DMS 273 treated with DMSO at 0.1 percent for 48 hours (cell line): ENCODE measurements at regions not wholly inside any gene's neighbourhood (a gene's known extent, or its start where the extent isn't known, plus 50 kb on each side); places are given as distances from the start of the nearest gene placed in this dataset.
"Not testable (repeated sequence)": the region's sequence is repeated elsewhere in the genome, so short reads cannot be mapped to it uniquely, and the experiment has no call there.

ENCODE experiments used
- DNase-seq: peaks from one replicate; lab custom pipeline; 2025; lab: John Stamatoyannopoulos, UW

- no peak for DNase-seq
Observed at GRCh38 chr6:98036344-98036923, 753.4 kb upstream of the MMS22L start.

- DNase-seq = no peak
Observed at GRCh38 chr6:98037571-98037970, 754.6 kb upstream of the MMS22L start.

GRCh38 chr6:98039443-98039842 is 756.4 kb upstream of the MMS22L start:
- no peak for DNase-seq

- no peak for DNase-seq
Observed at GRCh38 chr6:98039904-98040607, 757.0 kb upstream of the MMS22L start.

- DNase-seq = no peak
Observed at GRCh38 chr6:98041056-98041455, 758.0 kb upstream of the MMS22L start.

- DNase-seq = no peak
Observed at GRCh38 chr6:98041921-98042320, 758.9 kb upstream of the MMS22L start.

GRCh38 chr6:98044151-98044561 is 761.1 kb upstream of the MMS22L start:
- DNase-seq = no peak

- no peak for DNase-seq
Observed at GRCh38 chr6:98044791-98045470, 761.9 kb upstream of the MMS22L start.

GRCh38 chr6:98047164-98047563 is 764.1 kb upstream of the MMS22L start:
- no peak for DNase-seq

GRCh38 chr6:98047871-98048270 is 764.9 kb upstream of the MMS22L start:
- DNase-seq = no peak

DNA sequence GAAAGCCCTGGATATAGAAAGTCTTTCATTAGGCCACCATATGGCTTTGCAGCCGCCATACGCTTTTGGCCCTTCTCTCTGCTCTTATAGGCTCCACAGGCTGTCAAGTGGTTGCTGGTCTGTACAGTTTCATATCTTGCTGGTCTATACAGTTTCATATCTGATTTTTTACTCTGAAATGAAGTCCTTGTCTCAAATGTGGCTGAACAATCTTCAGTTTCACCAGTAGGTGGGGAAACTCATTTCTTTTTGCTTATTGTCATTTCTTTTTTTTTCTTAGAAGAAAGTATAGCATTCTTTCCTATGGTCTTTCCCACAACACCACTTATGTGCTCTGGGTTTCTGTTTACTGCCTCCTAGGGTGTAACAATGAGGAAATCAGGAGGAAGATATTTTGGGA is 771.4 kb upstream of the MMS22L start:
- DNase-seq = no peak

GRCh38 chr6:98056955-98057354 is 773.9 kb upstream of the MMS22L start:
- DNase-seq = no peak

DNA sequence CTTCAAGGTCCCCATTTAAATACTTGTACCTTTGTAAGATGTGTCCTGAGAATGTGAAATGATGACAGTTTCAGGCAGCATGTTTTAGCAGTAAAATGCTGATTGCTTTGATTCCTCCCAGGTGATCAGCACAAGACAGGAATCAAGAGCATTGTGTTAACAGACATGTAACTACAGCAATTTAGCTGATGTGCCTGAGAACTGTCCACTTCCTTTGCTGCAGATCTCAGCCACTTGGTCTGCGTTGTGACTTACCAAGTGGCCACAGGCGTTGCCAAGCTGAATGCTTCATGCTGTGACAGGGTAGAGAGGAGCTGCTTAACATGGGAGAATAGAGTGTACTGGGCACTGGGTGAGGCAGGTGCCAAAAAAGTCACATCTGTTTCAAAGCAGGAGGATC is 767.0 kb upstream of the POU3F2 start:
- no peak for DNase-seq

DNA sequence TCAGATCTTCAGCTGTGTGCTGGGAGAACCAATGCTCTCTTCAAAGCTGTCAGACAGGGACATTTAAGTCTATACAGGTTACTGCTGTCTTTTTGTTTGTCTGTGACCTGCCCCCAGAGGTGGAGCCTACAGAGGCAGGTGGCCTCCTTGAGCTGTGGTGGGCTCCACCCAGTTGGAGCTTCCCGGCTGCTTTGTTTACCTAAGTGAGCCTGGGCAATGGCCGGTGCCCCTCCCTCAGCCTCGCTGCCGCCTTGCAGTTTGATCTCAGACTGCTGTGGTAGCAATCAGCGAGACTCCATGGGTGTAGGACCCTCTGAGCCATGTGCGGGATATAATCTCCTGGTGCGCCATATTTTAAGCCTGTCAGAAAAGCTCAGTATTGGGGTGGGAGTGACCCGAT is 745.8 kb upstream of the POU3F2 start:
- not testable (repeated sequence) for DNase-seq

- no peak for DNase-seq
Observed at GRCh38 chr6:98092331-98092730, 742.0 kb upstream of the POU3F2 start.

GRCh38 chr6:98094696-98095095 is 739.7 kb upstream of the POU3F2 start:
- no peak for DNase-seq

GRCh38 chr6:98107801-98108200 is 726.6 kb upstream of the POU3F2 start:
- no peak for DNase-seq

DNA sequence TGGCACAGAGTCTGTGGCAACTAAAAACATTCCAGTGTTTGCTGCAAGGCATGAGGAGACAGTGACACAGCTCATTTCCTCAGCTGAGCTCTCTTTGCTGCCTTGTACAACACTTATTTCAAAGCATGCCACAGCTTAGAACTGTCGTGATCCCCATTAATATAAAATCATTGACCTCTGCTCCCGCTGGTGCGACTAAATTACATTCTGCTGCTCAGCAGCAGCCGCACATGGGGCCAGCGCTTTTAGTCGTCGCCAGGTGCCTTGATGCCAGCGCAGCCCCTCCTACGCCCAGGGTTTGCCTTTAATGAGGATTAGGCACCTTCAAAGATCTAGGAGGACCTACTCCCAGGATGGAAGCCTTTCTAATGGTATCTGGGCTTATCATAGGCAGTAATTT is 717.9 kb upstream of the POU3F2 start:
- no peak for DNase-seq

- DNase-seq = no peak
Observed at GRCh38 chr6:98117068-98117467, 717.3 kb upstream of the POU3F2 start.

- DNase-seq = no peak
Observed at GRCh38 chr6:98118397-98119045, 715.9 kb upstream of the POU3F2 start.

DNA sequence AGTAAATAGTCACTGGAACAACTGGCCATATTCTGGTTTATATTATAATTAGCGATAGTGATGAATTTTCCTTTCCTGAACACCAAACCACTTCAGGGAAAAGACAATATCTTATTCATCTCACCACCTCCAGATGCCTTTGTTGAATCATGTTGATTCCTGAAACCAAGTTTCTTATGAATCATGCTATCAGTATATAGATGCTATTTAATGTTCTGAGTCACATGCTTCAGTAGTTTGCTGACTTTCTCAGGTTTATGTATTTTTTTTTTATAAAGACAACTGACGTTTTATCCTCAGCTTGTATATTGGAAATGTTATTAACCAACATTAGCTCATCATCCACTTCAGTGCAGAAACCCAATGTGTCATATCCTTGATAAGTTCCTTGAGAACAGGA is 710.2 kb upstream of the POU3F2 start:
- no peak for DNase-seq

DNA sequence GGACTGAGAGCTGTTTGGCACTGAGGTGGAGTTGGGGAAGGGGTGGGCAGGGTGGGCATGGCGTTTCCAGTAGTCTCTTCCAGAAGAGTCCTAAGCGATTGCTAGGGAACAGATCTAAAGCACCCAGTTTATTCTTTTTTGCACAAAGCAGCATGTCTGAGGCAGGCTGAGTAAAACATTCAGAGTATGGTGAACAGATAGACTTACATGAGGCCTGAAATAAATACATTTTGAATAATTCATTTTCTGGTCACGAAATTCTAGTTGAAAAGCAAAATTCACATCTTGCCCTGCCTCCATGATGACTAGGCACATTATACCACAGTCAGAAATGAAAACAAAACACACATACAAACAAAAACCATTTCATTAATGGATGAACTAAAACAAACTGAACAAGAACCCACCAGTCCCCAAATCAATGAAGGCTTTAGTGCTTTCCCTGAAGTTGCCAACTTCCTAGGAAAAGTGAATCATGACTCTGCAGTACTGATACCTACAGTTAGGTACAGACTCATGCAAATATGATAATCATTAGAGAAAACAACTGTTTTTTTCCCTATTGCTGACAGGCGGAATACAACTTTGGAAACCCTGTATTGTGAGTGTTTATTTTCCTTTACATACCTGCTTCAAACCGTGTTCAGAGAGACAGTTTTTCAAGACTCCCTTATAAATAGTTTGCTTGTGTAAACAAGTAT is 702.9 kb upstream of the POU3F2 start:
- DNase-seq = no peak
